ENCODE measurements at regions not wholly inside any gene's neighbourhood (a gene's known extent, or its start where the extent isn't known, plus 50 kb on each side); places are given as distances from the start of the nearest gene placed in this dataset.
"Not testable (repeated sequence)": the region's sequence is repeated elsewhere in the genome, so short reads cannot be mapped to it uniquely, and the experiment has no call there.

GRCh38 chr6:114739656-114740055, 396.8 kb upstream of the HS3ST5 start:
- DNase-seq: no peak

- DNase-seq: no peak
Observed at GRCh38 chr6:114735025-114735735, 392.4 kb upstream of the HS3ST5 start.

- DNase-seq: no peak
Observed at GRCh38 chr6:114733596-114733995, 390.8 kb upstream of the HS3ST5 start.

- no peak for DNase-seq
Observed at GRCh38 chr6:114718716-114719270, 376.0 kb upstream of the HS3ST5 start.

- no peak for DNase-seq
Observed at GRCh38 chr6:114718186-114718585, 375.4 kb upstream of the HS3ST5 start.

GRCh38 chr6:114714836-114715507, 372.1 kb upstream of the HS3ST5 start:
- no peak for DNase-seq

GRCh38 chr6:114713690-114714089, 370.9 kb upstream of the HS3ST5 start:
- DNase-seq: no peak

GRCh38 chr6:114712129-114712662, 369.4 kb upstream of the HS3ST5 start:
- DNase-seq: no peak

GRCh38 chr6:114707081-114707620, 364.3 kb upstream of the HS3ST5 start:
- DNase-seq: no peak

- DNase-seq: no peak
Observed at GRCh38 chr6:114690625-114691024, 347.8 kb upstream of the HS3ST5 start.

- DNase-seq: no peak
Observed at GRCh38 chr6:114659513-114659912, 316.7 kb upstream of the HS3ST5 start.

GRCh38 chr6:114651611-114652010, 308.8 kb upstream of the HS3ST5 start:
- no peak for DNase-seq

GRCh38 chr6:114650891-114651290, 308.1 kb upstream of the HS3ST5 start:
- no peak for DNase-seq

- no peak for DNase-seq
Observed at GRCh38 chr6:114649298-114649697, 306.5 kb upstream of the HS3ST5 start.

GRCh38 chr6:114648847-114649246, 306.0 kb upstream of the HS3ST5 start:
- no peak for DNase-seq

- no peak for DNase-seq
Observed at GRCh38 chr6:114638341-114638740, 295.5 kb upstream of the HS3ST5 start.

- no peak for DNase-seq
Observed at GRCh38 chr6:114634016-114634415, 291.2 kb upstream of the HS3ST5 start.

GRCh38 chr6:114626226-114626625, 283.4 kb upstream of the HS3ST5 start:
- not testable (repeated sequence) for DNase-seq

- DNase-seq: no peak
Observed at GRCh38 chr6:114619621-114620200, 276.9 kb upstream of the HS3ST5 start.

- DNase-seq: no peak
Observed at GRCh38 chr6:114611696-114612095, 268.9 kb upstream of the HS3ST5 start.

GRCh38 chr6:114608091-114608490, 265.3 kb upstream of the HS3ST5 start:
- no peak for DNase-seq

- DNase-seq: no peak
Observed at GRCh38 chr6:114605656-114606055, 262.8 kb upstream of the HS3ST5 start.

- DNase-seq: no peak
Observed at GRCh38 chr6:114600381-114600780, 257.6 kb upstream of the HS3ST5 start.

Data from inflammatory macrophage treated with lipopolysaccharide for 1 hour (primary cell).